ENCODE measurements at regions not wholly inside any gene's neighbourhood (a gene's known extent, or its start where the extent isn't known, plus 50 kb on each side); places are given as distances from the start of the nearest gene placed in this dataset.

DNA sequence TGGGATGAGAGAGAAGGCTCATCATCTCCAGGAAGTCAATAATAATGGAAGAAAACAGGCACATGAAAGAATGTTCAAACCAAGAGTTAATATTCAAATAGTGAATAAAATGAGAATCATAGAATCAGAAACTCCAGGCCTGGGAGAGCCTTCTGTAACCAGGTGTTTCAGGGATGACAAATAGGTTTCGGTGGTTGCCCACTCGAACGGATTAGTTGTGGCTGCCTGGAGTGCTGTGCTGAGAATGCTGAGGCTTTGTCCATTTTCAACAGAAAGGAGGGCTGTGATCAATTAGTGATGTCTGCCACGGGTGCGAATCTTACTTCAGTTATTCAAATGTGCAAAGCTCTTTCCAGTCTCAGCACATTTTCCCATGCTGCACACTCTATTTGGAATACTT, 227.3 kb downstream of the INSIG2 start:
- TF ChIP-seq, protein P1, sequence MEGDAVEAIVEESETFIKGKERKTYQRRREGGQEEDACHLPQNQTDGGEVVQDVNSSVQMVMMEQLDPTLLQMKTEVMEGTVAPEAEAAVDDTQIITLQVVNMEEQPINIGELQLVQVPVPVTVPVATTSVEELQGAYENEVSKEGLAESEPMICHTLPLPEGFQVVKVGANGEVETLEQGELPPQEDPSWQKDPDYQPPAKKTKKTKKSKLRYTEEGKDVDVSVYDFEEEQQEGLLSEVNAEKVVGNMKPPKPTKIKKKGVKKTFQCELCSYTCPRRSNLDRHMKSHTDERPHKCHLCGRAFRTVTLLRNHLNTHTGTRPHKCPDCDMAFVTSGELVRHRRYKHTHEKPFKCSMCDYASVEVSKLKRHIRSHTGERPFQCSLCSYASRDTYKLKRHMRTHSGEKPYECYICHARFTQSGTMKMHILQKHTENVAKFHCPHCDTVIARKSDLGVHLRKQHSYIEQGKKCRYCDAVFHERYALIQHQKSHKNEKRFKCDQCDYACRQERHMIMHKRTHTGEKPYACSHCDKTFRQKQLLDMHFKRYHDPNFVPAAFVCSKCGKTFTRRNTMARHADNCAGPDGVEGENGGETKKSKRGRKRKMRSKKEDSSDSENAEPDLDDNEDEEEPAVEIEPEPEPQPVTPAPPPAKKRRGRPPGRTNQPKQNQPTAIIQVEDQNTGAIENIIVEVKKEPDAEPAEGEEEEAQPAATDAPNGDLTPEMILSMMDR (IDR thresholded peaks at IDR 0.05; ENCODE audit: low read length), result no peak
- no peak for TF ChIP-seq EZH2 (IDR thresholded peaks at IDR 0.05; ENCODE audit: borderline replicate concordance, low read length)
